ENCODE measurements at regions not wholly inside any gene's neighbourhood (a gene's known extent, or its start where the extent isn't known, plus 50 kb on each side); places are given as distances from the start of the nearest gene placed in this dataset.

DNA sequence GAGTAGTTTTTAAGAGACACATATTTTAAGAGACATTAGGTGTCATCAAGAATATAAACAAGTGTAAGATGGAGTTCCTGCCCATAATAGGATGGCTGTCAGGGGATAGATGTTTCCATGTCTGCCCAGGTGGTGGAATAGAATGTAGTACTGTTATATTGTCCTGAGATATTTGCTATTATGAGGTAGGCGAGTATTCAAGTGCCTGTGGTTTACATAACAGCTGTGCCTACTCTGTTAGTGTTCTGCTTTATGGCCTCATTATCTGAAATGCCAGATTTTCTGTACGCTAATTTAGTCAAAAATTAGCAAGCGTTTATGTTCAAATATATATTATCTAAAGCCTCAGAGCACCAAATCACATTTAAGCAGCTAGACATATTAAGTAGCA, 360.2 kb upstream of the ROPN1 start:
- Histone ChIP-seq H4K20me1 (ENCODE audit: insufficient read depth, low read length) (no peaks in the 10 kb centered on the region), H3K9me3 (ENCODE audit: low read depth, low read length) (no peaks in the 10 kb centered on the region), H3K4me2 (ENCODE audit: insufficient read depth, low read length) (no peak overlapping the region), H3K36me3 (ENCODE audit: insufficient read depth, low read length) (no peaks in the 10 kb centered on the region), H3K4me3 (ENCODE audit: insufficient read depth, low read length) (no peak overlapping the region), H3K27me3 (ENCODE audit: insufficient read depth, low read length) (peaks cover 21% of the 10 kb centered on the region), H3K4me1 (ENCODE audit: insufficient read depth, low read length) (no peaks in the 10 kb centered on the region), H2AFZ (ENCODE audit: low read length) (no peak overlapping the region), H3K27ac (ENCODE audit: low read depth, low read length) (no peak overlapping the region), H3K79me2 (ENCODE audit: insufficient read depth, low read length) (no peaks in the 10 kb centered on the region)
- no peak for DNase-seq (ENCODE audit: insufficient read length, low spot score, missing footprints)
- no peak for TF ChIP-seq CTCF (IDR thresholded peaks at IDR 0.05; ENCODE audit: extremely low read depth, low read depth, low read length)

DNA sequence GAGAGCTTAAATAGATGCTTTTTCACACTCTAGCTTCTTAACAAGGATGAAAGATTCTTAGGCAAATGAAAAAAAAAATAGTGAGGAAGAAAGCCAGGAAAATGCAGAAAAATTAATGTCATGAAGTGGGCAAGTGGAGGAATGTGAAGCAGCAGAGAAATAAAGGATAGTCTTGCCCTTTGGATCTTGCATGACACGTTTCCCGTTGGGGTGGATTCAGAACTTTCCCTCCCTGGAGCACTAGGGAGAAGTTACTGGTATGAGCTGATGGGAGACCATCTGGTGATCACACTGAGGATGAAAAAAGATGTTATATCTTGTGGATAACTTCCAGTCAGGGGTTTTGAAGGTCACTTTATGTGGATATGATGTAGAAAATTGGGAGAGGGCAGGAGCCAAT, 361.8 kb upstream of the ROPN1 start:
- no peak overlapping the region for H3K4me3 ChIP-seq (ENCODE audit: insufficient read depth, low read length)
- H4K20me1 ChIP-seq (ENCODE audit: insufficient read depth, low read length) = no peaks in the 10 kb centered on the region
- no peak for DNase-seq (ENCODE audit: insufficient read length, low spot score, missing footprints)
- no peak overlapping the region for H2AFZ ChIP-seq (ENCODE audit: low read length)
- H3K27me3 ChIP-seq (ENCODE audit: insufficient read depth, low read length) = peaks cover 23% of the 10 kb centered on the region
- no peak for TF ChIP-seq CTCF (IDR thresholded peaks at IDR 0.05; ENCODE audit: extremely low read depth, low read depth, low read length)
- H3K9me3 ChIP-seq (ENCODE audit: low read depth, low read length) = no peaks in the 10 kb centered on the region
- H3K27ac ChIP-seq (ENCODE audit: low read depth, low read length) = no peak overlapping the region
- H3K36me3 ChIP-seq (ENCODE audit: insufficient read depth, low read length) = no peaks in the 10 kb centered on the region
- H3K79me2 ChIP-seq (ENCODE audit: insufficient read depth, low read length) = no peaks in the 10 kb centered on the region
- no peak overlapping the region for H3K4me2 ChIP-seq (ENCODE audit: insufficient read depth, low read length)
- no peaks in the 10 kb centered on the region for H3K4me1 ChIP-seq (ENCODE audit: insufficient read depth, low read length)

DNA sequence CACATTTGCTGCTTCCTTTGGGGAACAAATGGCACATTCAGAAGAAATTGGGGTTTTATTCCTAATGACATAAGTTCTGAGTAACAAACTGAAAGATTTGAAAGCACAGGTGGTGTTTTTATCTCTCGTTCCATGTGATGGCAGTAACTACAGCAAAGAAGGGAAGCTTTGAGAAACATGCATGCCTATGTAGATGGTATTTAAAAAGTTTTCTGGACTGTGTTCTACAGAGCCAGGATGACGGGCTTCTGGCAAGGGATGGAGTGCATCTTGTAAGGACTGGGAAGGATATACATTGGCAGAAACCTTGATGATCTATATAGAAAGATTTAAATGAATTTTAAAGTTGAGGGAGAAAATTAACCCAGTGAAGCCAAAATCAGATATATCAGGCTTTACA, 362.2 kb upstream of the ROPN1 start:
- no peaks in the 10 kb centered on the region for H3K9me3 ChIP-seq (ENCODE audit: low read depth, low read length)
- H4K20me1 ChIP-seq (ENCODE audit: insufficient read depth, low read length) = no peaks in the 10 kb centered on the region
- TF ChIP-seq CTCF (IDR thresholded peaks at IDR 0.05; ENCODE audit: extremely low read depth, low read depth, low read length) = no peak
- H2AFZ ChIP-seq (ENCODE audit: low read length) = no peak overlapping the region
- no peak overlapping the region for H3K27ac ChIP-seq (ENCODE audit: low read depth, low read length)
- no peak overlapping the region for H3K4me3 ChIP-seq (ENCODE audit: insufficient read depth, low read length)
- H3K4me1 ChIP-seq (ENCODE audit: insufficient read depth, low read length) = no peaks in the 10 kb centered on the region
- H3K4me2 ChIP-seq (ENCODE audit: insufficient read depth, low read length) = no peak overlapping the region
- peaks cover 28% of the 10 kb centered on the region for H3K27me3 ChIP-seq (ENCODE audit: insufficient read depth, low read length)
- no peaks in the 10 kb centered on the region for H3K79me2 ChIP-seq (ENCODE audit: insufficient read depth, low read length)
- no peak for DNase-seq (ENCODE audit: insufficient read length, low spot score, missing footprints)
- no peaks in the 10 kb centered on the region for H3K36me3 ChIP-seq (ENCODE audit: insufficient read depth, low read length)

GRCh38 chr3:124358156-124358555, 366.2 kb upstream of the ROPN1 start:
- no peak for DNase-seq (ENCODE audit: insufficient read length, low spot score, missing footprints)
- H3K27me3 ChIP-seq (ENCODE audit: insufficient read depth, low read length) = peaks cover 36% of the 10 kb centered on the region
- no peak for TF ChIP-seq CTCF (IDR thresholded peaks at IDR 0.05; ENCODE audit: extremely low read depth, low read depth, low read length)
- H3K4me3 ChIP-seq (ENCODE audit: insufficient read depth, low read length) = no peak overlapping the region
- H3K36me3 ChIP-seq (ENCODE audit: insufficient read depth, low read length) = no peaks in the 10 kb centered on the region
- H4K20me1 ChIP-seq (ENCODE audit: insufficient read depth, low read length) = no peaks in the 10 kb centered on the region
- H2AFZ ChIP-seq (ENCODE audit: low read length) = no peak overlapping the region
- H3K4me2 ChIP-seq (ENCODE audit: insufficient read depth, low read length) = no peak overlapping the region
- H3K27ac ChIP-seq (ENCODE audit: low read depth, low read length) = no peak overlapping the region
- H3K4me1 ChIP-seq (ENCODE audit: insufficient read depth, low read length) = peaks cover under 1% of the 10 kb centered on the region
- no peaks in the 10 kb centered on the region for H3K79me2 ChIP-seq (ENCODE audit: insufficient read depth, low read length)
- H3K9me3 ChIP-seq (ENCODE audit: low read depth, low read length) = no peaks in the 10 kb centered on the region
